ENCODE measurements at regions not wholly inside any gene's neighbourhood (a gene's known extent, or its start where the extent isn't known, plus 50 kb on each side); places are given as distances from the start of the nearest gene placed in this dataset.

- TF ChIP-seq CTCF (IDR thresholded peaks at IDR 0.05), result no peak
- TF ChIP-seq POLR2A (IDR thresholded peaks at IDR 0.05), result no peak
Observed at GRCh38 chr10:57972783-57973182, 294.9 kb downstream of the IPMK start.

Data from esophagus squamous epithelium (tissue), 4 donors.